GM12874 (cell line): ENCODE measurements at regions not wholly inside any gene's neighbourhood (a gene's known extent, or its start where the extent isn't known, plus 50 kb on each side); places are given as distances from the start of the nearest gene placed in this dataset.

Experiments used
- CTCF ChIP-seq: IDR thresholded peaks from 2 replicates; pipeline ENCODE4 v1.5.1; 2011; ENCODE audit warnings: low read depth, mild to moderate bottlenecking, control low read depth, low read length, moderate library complexity; ENCODE audit not compliant: insufficient read depth

- no peak for TF ChIP-seq CTCF
Measured at GRCh38 chr11:91813263-91813662, 411.4 kb upstream of the FAT3 start.

- TF ChIP-seq CTCF, result no peak
Measured at GRCh38 chr11:91810871-91811270, 413.7 kb upstream of the FAT3 start.

- no peak for TF ChIP-seq CTCF
Measured at GRCh38 chr11:91805293-91805692, 419.3 kb upstream of the FAT3 start.

GRCh38 chr11:91804042-91804441 is 420.6 kb upstream of the FAT3 start:
- no peak for TF ChIP-seq CTCF

- no peak for TF ChIP-seq CTCF
Measured at GRCh38 chr11:91802475-91802874, 422.1 kb upstream of the FAT3 start.

GRCh38 chr11:91800208-91800914 is 424.3 kb upstream of the FAT3 start:
- no peak for TF ChIP-seq CTCF

- TF ChIP-seq CTCF, result no peak
Measured at GRCh38 chr11:91798240-91798639, 426.4 kb upstream of the FAT3 start.
